ENCODE measurements at regions not wholly inside any gene's neighbourhood (a gene's known extent, or its start where the extent isn't known, plus 50 kb on each side); places are given as distances from the start of the nearest gene placed in this dataset.

DNA sequence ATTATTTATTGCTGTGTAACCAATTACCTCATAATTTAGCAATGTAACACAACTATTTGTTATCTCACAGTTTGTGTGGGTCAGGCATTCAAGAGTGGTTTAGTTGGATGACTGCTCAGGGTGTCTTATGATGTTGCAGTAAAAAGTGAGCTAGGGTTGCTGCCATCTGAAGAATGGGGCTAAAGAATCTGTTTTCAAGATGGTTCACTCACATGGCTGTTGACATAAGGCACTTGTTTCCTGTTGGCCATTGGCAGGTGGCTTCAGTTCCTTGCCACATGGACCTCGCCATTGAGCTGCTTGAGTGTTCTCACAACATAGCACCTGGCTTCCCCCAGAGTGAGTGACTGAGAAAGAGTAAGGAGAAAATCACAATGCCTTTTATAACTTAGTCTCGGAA lies 123.2 kb downstream of the TMEM17 start:
- TF ChIP-seq POLR2A (IDR thresholded peaks at IDR 0.05): no peak
- TF ChIP-seq, protein P1, sequence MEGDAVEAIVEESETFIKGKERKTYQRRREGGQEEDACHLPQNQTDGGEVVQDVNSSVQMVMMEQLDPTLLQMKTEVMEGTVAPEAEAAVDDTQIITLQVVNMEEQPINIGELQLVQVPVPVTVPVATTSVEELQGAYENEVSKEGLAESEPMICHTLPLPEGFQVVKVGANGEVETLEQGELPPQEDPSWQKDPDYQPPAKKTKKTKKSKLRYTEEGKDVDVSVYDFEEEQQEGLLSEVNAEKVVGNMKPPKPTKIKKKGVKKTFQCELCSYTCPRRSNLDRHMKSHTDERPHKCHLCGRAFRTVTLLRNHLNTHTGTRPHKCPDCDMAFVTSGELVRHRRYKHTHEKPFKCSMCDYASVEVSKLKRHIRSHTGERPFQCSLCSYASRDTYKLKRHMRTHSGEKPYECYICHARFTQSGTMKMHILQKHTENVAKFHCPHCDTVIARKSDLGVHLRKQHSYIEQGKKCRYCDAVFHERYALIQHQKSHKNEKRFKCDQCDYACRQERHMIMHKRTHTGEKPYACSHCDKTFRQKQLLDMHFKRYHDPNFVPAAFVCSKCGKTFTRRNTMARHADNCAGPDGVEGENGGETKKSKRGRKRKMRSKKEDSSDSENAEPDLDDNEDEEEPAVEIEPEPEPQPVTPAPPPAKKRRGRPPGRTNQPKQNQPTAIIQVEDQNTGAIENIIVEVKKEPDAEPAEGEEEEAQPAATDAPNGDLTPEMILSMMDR (IDR thresholded peaks at IDR 0.05 in 4 of 5, conservative IDR thresholded peaks at IDR 0.05 in 1 of 5): no peak

All from gastrocnemius medialis (tissue), 4 donors.